ENCODE measurements at regions not wholly inside any gene's neighbourhood (a gene's known extent, or its start where the extent isn't known, plus 50 kb on each side); places are given as distances from the start of the nearest gene placed in this dataset.

DNA sequence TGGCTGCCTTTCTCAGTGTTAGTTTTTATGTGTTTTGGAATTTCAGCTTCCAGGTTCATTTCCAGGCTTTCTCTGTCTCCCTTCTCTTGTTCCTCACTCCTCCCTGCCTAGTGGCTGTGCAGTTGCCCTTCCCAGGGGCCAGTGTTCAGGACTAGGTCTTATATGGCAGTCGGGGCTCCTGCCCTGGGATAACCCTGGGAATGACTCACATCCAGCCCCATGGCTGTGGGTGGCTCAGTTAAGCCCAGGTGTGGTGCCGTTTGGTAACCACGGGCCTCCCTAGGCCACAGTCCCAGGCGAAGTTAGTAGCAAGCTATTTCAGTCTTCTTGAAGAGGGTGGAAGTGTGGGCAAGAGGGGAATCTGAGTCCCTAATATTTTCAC lies 57.4 kb upstream of the DDR1 start:
- Mint-ChIP-seq H3K4me3 (ENCODE audit: unreplicated experiment) (no peak overlapping the region), H3K4me1 (ENCODE audit: low read depth) (peaks cover 69% of the 10 kb centered on the region), H3K36me3 (ENCODE audit: low read depth) (no peaks in the 10 kb centered on the region), H3K9me3 (ENCODE audit: low read depth) (no peaks in the 10 kb centered on the region), H3K27ac (ENCODE audit: unreplicated experiment) (peak overlapping the region; percentile 82), H3K27me3 (ENCODE audit: low read depth) (no peaks in the 10 kb centered on the region)
- peak; percentile 54 for DNase-seq (ENCODE audit: low spot score)
- TF ChIP-seq, protein P1, sequence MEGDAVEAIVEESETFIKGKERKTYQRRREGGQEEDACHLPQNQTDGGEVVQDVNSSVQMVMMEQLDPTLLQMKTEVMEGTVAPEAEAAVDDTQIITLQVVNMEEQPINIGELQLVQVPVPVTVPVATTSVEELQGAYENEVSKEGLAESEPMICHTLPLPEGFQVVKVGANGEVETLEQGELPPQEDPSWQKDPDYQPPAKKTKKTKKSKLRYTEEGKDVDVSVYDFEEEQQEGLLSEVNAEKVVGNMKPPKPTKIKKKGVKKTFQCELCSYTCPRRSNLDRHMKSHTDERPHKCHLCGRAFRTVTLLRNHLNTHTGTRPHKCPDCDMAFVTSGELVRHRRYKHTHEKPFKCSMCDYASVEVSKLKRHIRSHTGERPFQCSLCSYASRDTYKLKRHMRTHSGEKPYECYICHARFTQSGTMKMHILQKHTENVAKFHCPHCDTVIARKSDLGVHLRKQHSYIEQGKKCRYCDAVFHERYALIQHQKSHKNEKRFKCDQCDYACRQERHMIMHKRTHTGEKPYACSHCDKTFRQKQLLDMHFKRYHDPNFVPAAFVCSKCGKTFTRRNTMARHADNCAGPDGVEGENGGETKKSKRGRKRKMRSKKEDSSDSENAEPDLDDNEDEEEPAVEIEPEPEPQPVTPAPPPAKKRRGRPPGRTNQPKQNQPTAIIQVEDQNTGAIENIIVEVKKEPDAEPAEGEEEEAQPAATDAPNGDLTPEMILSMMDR (IDR thresholded peaks at IDR 0.05), result no peak

- H3K27ac Mint-ChIP-seq (ENCODE audit: unreplicated experiment), result no peak overlapping the region
Observed at GRCh38 chr6:30824698-30825097, 59.6 kb upstream of the DDR1 start.

DNA sequence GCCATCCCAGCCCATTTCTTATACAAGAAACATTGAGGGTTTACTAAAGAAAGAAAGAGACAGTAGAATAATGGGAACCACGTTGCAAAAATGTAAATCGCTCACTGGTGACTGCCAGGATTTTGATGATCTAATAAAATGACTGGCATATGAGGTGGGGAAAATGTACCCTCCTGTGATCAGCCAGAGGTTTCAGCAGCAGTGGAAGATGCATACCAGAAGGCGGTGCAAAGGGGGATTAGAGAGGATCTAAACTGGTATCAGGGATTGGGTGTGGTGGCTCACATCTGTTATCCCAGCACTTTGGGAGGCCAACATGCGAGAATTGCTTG lies 60.8 kb upstream of the DDR1 start:
- DNase-seq (ENCODE audit: low spot score), result no peak
- TF ChIP-seq, protein P1 (IDR thresholded peaks at IDR 0.05), result no peak
- H3K4me3 Mint-ChIP-seq (ENCODE audit: unreplicated experiment), result no peak overlapping the region
- peak overlapping the region; percentile 76 for H3K27ac Mint-ChIP-seq (ENCODE audit: unreplicated experiment)
- no peaks in the 10 kb centered on the region for H3K9me3 Mint-ChIP-seq (ENCODE audit: low read depth)
- peaks cover 78% of the 10 kb centered on the region for H3K4me1 Mint-ChIP-seq (ENCODE audit: low read depth)
- H3K27me3 Mint-ChIP-seq (ENCODE audit: low read depth), result no peaks in the 10 kb centered on the region
- no peaks in the 10 kb centered on the region for H3K36me3 Mint-ChIP-seq (ENCODE audit: low read depth)

More at GRCh38 chr6:30824698-30825097, 59.6 kb upstream of the DDR1 start:
- H3K36me3 Mint-ChIP-seq (ENCODE audit: low read depth), result no peaks in the 10 kb centered on the region
- peak; percentile 29 for DNase-seq (ENCODE audit: low spot score)
- H3K4me3 Mint-ChIP-seq (ENCODE audit: unreplicated experiment), result no peak overlapping the region
- H3K4me1 Mint-ChIP-seq (ENCODE audit: low read depth), result peaks cover 79% of the 10 kb centered on the region
- no peaks in the 10 kb centered on the region for H3K27me3 Mint-ChIP-seq (ENCODE audit: low read depth)
- no peaks in the 10 kb centered on the region for H3K9me3 Mint-ChIP-seq (ENCODE audit: low read depth)
- TF ChIP-seq, protein P1 (IDR thresholded peaks at IDR 0.05), result no peak

DNA sequence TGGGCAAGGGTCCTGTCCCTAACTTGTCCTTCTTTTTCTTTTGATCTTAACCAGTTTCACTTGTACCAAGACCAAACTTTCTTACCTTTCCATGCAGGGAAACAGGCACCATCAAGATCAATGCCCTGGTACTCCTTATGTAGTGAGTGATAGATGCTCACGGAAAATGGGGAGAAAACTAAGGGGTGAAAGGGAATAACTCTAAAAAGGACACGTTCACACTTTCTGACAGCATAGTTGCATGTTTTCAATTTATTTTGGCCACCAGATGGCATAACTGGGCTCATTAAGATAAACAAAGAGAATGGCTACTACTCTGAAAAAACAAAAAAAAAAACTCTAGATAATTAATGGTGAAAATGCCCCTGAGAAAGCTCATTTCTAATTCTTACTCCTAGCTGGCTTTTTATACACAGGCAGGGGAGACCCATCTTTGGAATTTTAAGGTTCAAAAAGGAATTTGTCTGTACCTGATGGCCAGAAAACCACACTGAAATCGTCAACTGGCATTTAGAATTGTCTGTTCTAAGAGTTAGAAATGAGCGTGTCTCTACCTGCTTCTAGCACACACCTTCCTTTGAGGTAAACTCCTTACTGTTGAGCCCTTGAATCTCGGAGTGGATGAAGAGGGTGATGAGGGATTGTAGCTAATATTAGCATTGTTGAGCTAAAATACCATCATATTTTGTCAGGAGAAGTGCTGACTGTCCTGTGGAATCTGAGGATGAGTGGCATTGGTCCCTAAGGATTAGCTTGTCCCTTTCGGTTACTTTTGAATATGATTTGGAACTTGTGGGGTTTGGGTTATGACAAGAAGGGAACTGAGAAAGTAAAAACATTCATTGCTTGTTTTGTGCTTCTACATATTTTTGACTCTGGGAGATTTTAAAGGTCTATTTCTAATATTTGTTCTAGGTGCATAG lies 62.2 kb upstream of the DDR1 start:
- peaks cover 68% of the 10 kb centered on the region for H3K4me1 Mint-ChIP-seq (ENCODE audit: low read depth)
- H3K27me3 Mint-ChIP-seq (ENCODE audit: low read depth), result no peaks in the 10 kb centered on the region
- peak overlapping the region; percentile 78 for H3K27ac Mint-ChIP-seq (ENCODE audit: unreplicated experiment)
- TF ChIP-seq, protein P1 (IDR thresholded peaks at IDR 0.05), result peak; percentile 82
- no peak overlapping the region for H3K4me3 Mint-ChIP-seq (ENCODE audit: unreplicated experiment)
- no peaks in the 10 kb centered on the region for H3K36me3 Mint-ChIP-seq (ENCODE audit: low read depth)
- H3K9me3 Mint-ChIP-seq (ENCODE audit: low read depth), result no peaks in the 10 kb centered on the region
- DNase-seq (ENCODE audit: low spot score), result no peak

DNA sequence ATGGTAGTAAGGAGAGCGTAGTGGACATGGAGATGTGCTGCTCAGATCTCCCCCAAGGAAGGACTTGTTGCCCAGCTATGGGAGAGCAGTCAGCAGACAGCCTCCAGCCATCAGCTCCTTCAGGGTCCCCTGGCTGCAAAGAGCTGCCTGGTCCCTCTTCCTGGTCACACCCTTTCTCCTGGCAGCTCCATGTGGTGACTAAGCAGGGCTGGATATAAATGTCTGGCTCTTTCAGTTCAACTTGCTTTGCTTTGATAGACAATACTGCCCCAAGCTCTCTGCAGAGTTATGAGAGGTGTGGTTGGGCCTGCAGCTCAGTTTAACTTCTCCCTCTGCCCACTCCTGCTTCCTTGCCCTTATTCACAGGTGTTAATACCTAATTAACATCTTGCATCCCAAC lies 64.1 kb upstream of the DDR1 start:
- no peak for DNase-seq (ENCODE audit: low spot score)
- no peaks in the 10 kb centered on the region for H3K36me3 Mint-ChIP-seq (ENCODE audit: low read depth)
- peak overlapping the region; percentile 73 for H3K27ac Mint-ChIP-seq (ENCODE audit: unreplicated experiment)
- TF ChIP-seq, protein P1 (IDR thresholded peaks at IDR 0.05), result peak; percentile 64
- H3K9me3 Mint-ChIP-seq (ENCODE audit: low read depth), result no peaks in the 10 kb centered on the region
- H3K4me3 Mint-ChIP-seq (ENCODE audit: unreplicated experiment), result no peak overlapping the region
- peaks cover 60% of the 10 kb centered on the region for H3K4me1 Mint-ChIP-seq (ENCODE audit: low read depth)
- H3K27me3 Mint-ChIP-seq (ENCODE audit: low read depth), result no peaks in the 10 kb centered on the region

All from chondrocyte (in vitro differentiated cells).